Neutrophil (primary cell): ENCODE measurements at regions not wholly inside any gene's neighbourhood (a gene's known extent, or its start where the extent isn't known, plus 50 kb on each side); places are given as distances from the start of the nearest gene placed in this dataset.

Experiments
- H3K27ac ChIP-seq: fragments of 200-600 bp; sonication (generic); 2 replicates; pipeline ENCODE4 v1.5.1; 2016; ENCODE audit warnings: mild to moderate bottlenecking, moderate library complexity
- H3K27me3 ChIP-seq: fragments of 200-600 bp; sonication (generic); 2 replicates; pipeline ENCODE4 v1.6.0; 2016; ENCODE audit warnings: mild to moderate bottlenecking
- H3K36me3 ChIP-seq: fragments of 200-600 bp; sonication (generic); 2 replicates; pipeline ENCODE4 v1.5.1; 2017
- H3K4me1 ChIP-seq, 2 experiments: fragments of 200-600 bp in 1 of 2; sonication (generic) in 1 of 2; 1 replicate in 1 of 2; 2 replicates in 1 of 2; pipeline versions ENCODE4 v1.5.1 to v1.6.1; 2013 to 2016; ENCODE audit warnings: low read depth in 1 of 2, low read length in 1 of 2, mild to moderate bottlenecking in 1 of 2, moderate library complexity in 1 of 2; ENCODE audit not compliant: control insufficient read depth in 1 of 2, insufficient read depth in 1 of 2
- H3K4me3 ChIP-seq, 2 experiments: fragments of 200-600 bp in 1 of 2; sonication (generic) in 1 of 2; 1 replicate in 1 of 2; 2 replicates in 1 of 2; pipeline ENCODE4 v1.5.1; 2013 to 2016; ENCODE audit warnings: low read depth in 1 of 2, low read length in 1 of 2, mild to moderate bottlenecking in 1 of 2, moderate library complexity in 1 of 2
- H3K9me3 ChIP-seq: fragments of 200-600 bp; sonication (generic); 2 replicates; pipeline ENCODE4 v1.5.1; 2016
- CTCF ChIP-seq: fragments of 200-600 bp; sonication (generic); IDR thresholded peaks from 2 replicates; pipeline ENCODE4 v1.5.1; 2016; ENCODE audit warnings: antibody characterized with exemption

- Histone ChIP-seq H3K27ac (no peak overlapping the region), H3K4me1 (no peaks in the 10 kb centered on the region), H3K36me3 (no peaks in the 10 kb centered on the region), H3K4me3 (no peak overlapping the region), H3K27me3 (no peaks in the 10 kb centered on the region), H3K9me3 (no peaks in the 10 kb centered on the region)
- no peak for TF ChIP-seq CTCF
These were observed 437.7 kb upstream of the FAR2 start for GRCh38 chr12:28711421-28711820.

GRCh38 chr12:28742791-28743190 lies 406.3 kb upstream of the FAR2 start:
- Histone ChIP-seq H3K4me1 (no peaks in the 10 kb centered on the region), H3K27ac (no peak overlapping the region), H3K9me3 (no peaks in the 10 kb centered on the region), H3K27me3 (no peaks in the 10 kb centered on the region), H3K4me3 (no peak overlapping the region), H3K36me3 (no peaks in the 10 kb centered on the region)
- TF ChIP-seq CTCF, result no peak

- H3K36me3 ChIP-seq, result no peaks in the 10 kb centered on the region
- no peak for TF ChIP-seq CTCF
- no peaks in the 10 kb centered on the region for H3K4me1 ChIP-seq
These were observed 402.2 kb upstream of the FAR2 start for GRCh38 chr12:28746734-28747325.

GRCh38 chr12:28750946-28751685 lies 398.0 kb upstream of the FAR2 start:
- Histone ChIP-seq H3K36me3 (no peaks in the 10 kb centered on the region), H3K27me3 (no peaks in the 10 kb centered on the region), H3K4me3 (no peak overlapping the region), H3K4me1 (no peaks in the 10 kb centered on the region), H3K9me3 (no peaks in the 10 kb centered on the region), H3K27ac (no peak overlapping the region)
- TF ChIP-seq CTCF, result no peak

More at GRCh38 chr12:28746734-28747325, 402.2 kb upstream of the FAR2 start:
- Histone ChIP-seq H3K27ac (no peak overlapping the region), H3K27me3 (no peaks in the 10 kb centered on the region), H3K4me3 (no peak overlapping the region), H3K9me3 (no peaks in the 10 kb centered on the region)

GRCh38 chr12:28755027-28755426 lies 394.1 kb upstream of the FAR2 start:
- H3K36me3 ChIP-seq, result no peaks in the 10 kb centered on the region
- H3K4me1 ChIP-seq, result no peaks in the 10 kb centered on the region
- no peak overlapping the region for H3K27ac ChIP-seq
- no peaks in the 10 kb centered on the region for H3K27me3 ChIP-seq
- no peak overlapping the region for H3K4me3 ChIP-seq
- TF ChIP-seq CTCF, result no peak
- H3K9me3 ChIP-seq, result no peaks in the 10 kb centered on the region
